ENCODE measurements at regions not wholly inside any gene's neighbourhood (a gene's known extent, or its start where the extent isn't known, plus 50 kb on each side); places are given as distances from the start of the nearest gene placed in this dataset.

- intact Hi-C loops (cut with micrococcal nuclease; ENCODE audit: unreplicated experiment) = no loop called here
- DNase-seq = no peak
- H3K27ac Mint-ChIP-seq (ENCODE audit: unreplicated experiment) = no peak overlapping the region
Measured at GRCh38 chr15:35872577-35872976, 326.6 kb upstream of the DPH6 start.

GRCh38 chr15:35874260-35874905 lies 328.4 kb upstream of the DPH6 start:
- no TSS peak for BruUV-seq (replicated peaks)
- TF ChIP-seq CTCF (IDR thresholded peaks at IDR 0.05; ENCODE audit: unreplicated experiment) = no peak

More at GRCh38 chr15:35872577-35872976, 326.6 kb upstream of the DPH6 start:
- Mint-ChIP-seq H3K9me3 (ENCODE audit: low read depth, unreplicated experiment) (no peaks in the 10 kb centered on the region), H3K27me3 (ENCODE audit: unreplicated experiment) (no peaks in the 10 kb centered on the region), H3K36me3 (ENCODE audit: insufficient read depth, unreplicated experiment) (no peaks in the 10 kb centered on the region), H3K4me1 (ENCODE audit: low read depth, unreplicated experiment) (no peaks in the 10 kb centered on the region), H3K4me3 (ENCODE audit: low read depth, unreplicated experiment) (no peak overlapping the region)
- CTCF ChIA-PET = no interaction called here
- no TSS peak for BruUV-seq (replicated peaks)
- TF ChIP-seq CTCF (IDR thresholded peaks at IDR 0.05; ENCODE audit: unreplicated experiment) = no peak

GRCh38 chr15:35876762-35877161 lies 330.8 kb upstream of the DPH6 start:
- no peaks in the 10 kb centered on the region for H3K9me3 Mint-ChIP-seq (ENCODE audit: low read depth, unreplicated experiment)
- intact Hi-C loops (cut with micrococcal nuclease; ENCODE audit: unreplicated experiment) = no loop called here
- H3K4me1 Mint-ChIP-seq (ENCODE audit: low read depth, unreplicated experiment) = no peaks in the 10 kb centered on the region
- no peaks in the 10 kb centered on the region for H3K36me3 Mint-ChIP-seq (ENCODE audit: insufficient read depth, unreplicated experiment)
- no peak for TF ChIP-seq CTCF (IDR thresholded peaks at IDR 0.05; ENCODE audit: unreplicated experiment)
- no peak overlapping the region for H3K27ac Mint-ChIP-seq (ENCODE audit: unreplicated experiment)
- H3K4me3 Mint-ChIP-seq (ENCODE audit: low read depth, unreplicated experiment) = no peak overlapping the region
- no peak for DNase-seq
- H3K27me3 Mint-ChIP-seq (ENCODE audit: unreplicated experiment) = no peaks in the 10 kb centered on the region
- CTCF ChIA-PET = no interaction called here
- BruUV-seq (replicated peaks) = no TSS peak

More at GRCh38 chr15:35874260-35874905, 328.4 kb upstream of the DPH6 start:
- H3K4me1 Mint-ChIP-seq (ENCODE audit: low read depth, unreplicated experiment) = no peaks in the 10 kb centered on the region
- no peak for DNase-seq
- CTCF ChIA-PET = no interaction called here
- H3K27ac Mint-ChIP-seq (ENCODE audit: unreplicated experiment) = no peak overlapping the region
- no peaks in the 10 kb centered on the region for H3K27me3 Mint-ChIP-seq (ENCODE audit: unreplicated experiment)
- no peaks in the 10 kb centered on the region for H3K9me3 Mint-ChIP-seq (ENCODE audit: low read depth, unreplicated experiment)
- H3K36me3 Mint-ChIP-seq (ENCODE audit: insufficient read depth, unreplicated experiment) = no peaks in the 10 kb centered on the region
- intact Hi-C loops (cut with micrococcal nuclease; ENCODE audit: unreplicated experiment) = no loop called here
- H3K4me3 Mint-ChIP-seq (ENCODE audit: low read depth, unreplicated experiment) = no peak overlapping the region

- no TSS peak for BruUV-seq (replicated peaks)
- DNase-seq = no peak
Measured at GRCh38 chr15:35880896-35881295, 334.9 kb upstream of the DPH6 start.

More at GRCh38 chr15:35880896-35881295, 334.9 kb upstream of the DPH6 start:
- no peak overlapping the region for H3K4me3 Mint-ChIP-seq (ENCODE audit: low read depth, unreplicated experiment)
- no peaks in the 10 kb centered on the region for H3K9me3 Mint-ChIP-seq (ENCODE audit: low read depth, unreplicated experiment)
- H3K4me1 Mint-ChIP-seq (ENCODE audit: low read depth, unreplicated experiment) = no peaks in the 10 kb centered on the region
- no peak for TF ChIP-seq CTCF (IDR thresholded peaks at IDR 0.05; ENCODE audit: unreplicated experiment)
- intact Hi-C loops (cut with micrococcal nuclease; ENCODE audit: unreplicated experiment) = no loop called here
- no peaks in the 10 kb centered on the region for H3K27me3 Mint-ChIP-seq (ENCODE audit: unreplicated experiment)
- H3K36me3 Mint-ChIP-seq (ENCODE audit: insufficient read depth, unreplicated experiment) = no peaks in the 10 kb centered on the region
- no peak overlapping the region for H3K27ac Mint-ChIP-seq (ENCODE audit: unreplicated experiment)
- CTCF ChIA-PET = no interaction called here

All from Calu3 (cell line).